Right lung (tissue), 2 donors: ENCODE measurements at regions not wholly inside any gene's neighbourhood (a gene's known extent, or its start where the extent isn't known, plus 50 kb on each side); places are given as distances from the start of the nearest gene placed in this dataset.
"Not testable (repeated sequence)": the region's sequence is repeated elsewhere in the genome, so short reads cannot be mapped to it uniquely, and the experiment has no call there.

Experiments
- DNase-seq, 2 donors: peaks; one replicate each; pipeline ENCODE4 v3.0.0-alpha.2; 2013

- not testable (repeated sequence) for DNase-seq
These were observed 109.4 kb upstream of the SGIP1 start for GRCh38 chr1:66424530-66424929.

DNA sequence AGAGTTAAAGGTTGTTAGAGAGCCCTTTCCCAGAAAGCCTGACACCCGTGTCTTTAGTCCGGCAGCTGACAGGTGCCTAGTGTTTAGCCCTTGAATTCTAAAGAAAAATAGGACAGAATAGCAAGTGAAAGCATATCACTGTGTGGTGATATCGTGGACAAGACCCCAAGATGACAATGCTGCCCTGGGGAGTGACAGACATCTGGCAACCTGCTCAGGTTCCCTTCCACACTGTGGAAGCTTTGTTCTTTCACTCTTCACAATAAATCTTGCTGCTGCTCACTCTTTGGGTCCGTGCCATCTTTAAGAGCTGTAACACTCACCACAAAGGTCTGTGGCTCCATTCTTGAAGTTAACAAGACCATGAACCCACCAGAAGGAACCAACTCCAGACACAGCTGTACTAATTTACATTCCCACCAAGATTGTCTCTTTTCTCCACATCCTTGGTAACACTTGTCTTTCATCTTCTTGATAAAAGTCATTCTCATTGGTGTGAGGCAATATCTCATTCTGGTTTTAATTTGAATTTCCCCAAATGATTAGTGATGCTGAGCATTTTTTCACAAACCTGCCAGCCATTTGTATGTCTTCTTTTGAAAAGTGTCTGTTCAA lies 107.6 kb upstream of the SGIP1 start:
- no peak for DNase-seq

- DNase-seq, result not testable (repeated sequence)
These were observed 103.1 kb upstream of the SGIP1 start for GRCh38 chr1:66430815-66431214.

DNA sequence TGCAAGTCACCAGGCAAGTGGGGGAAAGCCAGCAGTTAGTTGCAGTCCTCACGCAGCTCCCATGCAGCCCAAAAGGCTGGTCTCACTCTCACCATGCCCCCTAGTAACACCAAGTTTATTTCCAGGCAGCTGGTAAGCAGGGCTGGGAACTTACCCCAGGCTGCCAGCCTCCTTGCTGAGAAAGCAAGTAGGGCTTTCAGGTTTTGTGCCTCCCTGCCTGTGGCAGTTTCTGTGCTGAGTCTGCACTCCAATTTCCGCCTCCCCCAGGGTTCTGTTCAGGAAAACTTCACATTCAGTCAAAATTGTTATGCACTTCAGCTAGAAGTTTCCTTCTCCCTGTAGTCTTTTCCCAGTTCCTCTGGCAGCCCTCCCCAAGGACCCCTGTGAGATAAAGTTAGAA lies 102.0 kb upstream of the SGIP1 start:
- no peak for DNase-seq

DNA sequence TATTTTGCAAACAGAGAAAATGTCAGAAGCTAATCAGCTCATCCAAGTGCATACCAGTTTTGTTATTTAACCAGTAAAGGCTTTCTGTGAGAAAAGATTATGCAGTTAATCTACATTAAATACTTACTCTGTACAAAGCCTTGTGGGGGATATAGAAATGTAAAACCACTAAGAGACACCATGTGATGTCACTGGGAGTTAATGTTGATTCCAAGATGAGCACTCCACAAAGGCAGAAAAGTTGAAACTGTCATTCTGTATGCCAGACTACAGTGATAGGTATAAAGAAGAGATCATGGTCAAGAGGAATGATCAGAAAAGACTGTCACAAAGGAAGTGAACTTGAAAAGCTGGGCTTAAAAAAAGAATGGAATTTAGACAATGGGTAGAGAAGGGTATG lies 100.3 kb upstream of the SGIP1 start:
- no peak for DNase-seq

GRCh38 chr1:66434096-66434495 lies 99.9 kb upstream of the SGIP1 start:
- no peak for DNase-seq

GRCh38 chr1:66435541-66435940 lies 98.4 kb upstream of the SGIP1 start:
- no peak for DNase-seq

DNA sequence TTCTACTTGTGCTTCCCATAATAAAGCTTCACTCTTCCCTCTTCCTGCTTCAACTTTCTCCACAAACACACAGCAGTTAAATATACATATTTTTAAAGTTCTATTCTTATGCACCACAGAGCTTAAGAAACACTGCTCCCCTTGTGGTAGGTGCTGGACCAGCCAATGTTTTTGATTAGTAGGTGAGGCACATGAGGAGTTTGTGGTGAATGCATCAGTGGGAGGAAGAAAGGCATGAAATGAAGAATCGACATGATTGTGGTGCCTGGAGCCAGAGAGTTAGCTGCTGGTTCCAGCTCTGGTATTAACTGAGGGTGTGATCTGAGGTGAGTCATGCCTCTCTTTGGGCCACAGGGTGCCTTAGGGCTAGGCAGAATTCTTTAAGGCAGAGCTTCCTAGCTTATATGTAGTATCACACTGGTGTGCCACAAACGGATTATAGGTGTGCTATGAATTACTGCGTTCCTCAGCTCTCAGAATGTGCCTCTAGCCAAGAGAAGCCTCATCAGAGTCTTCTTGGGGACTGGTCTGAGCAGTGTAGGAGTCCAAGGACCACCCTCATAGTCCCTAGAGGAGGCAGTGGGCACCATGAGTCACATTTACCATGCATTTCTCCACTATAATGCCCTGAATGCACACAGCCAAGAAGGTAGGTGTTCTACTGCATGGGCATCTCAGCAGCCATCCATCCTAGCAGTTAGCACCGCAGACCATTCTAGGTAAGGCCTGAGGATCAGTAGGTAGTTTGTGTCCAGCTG lies 97.4 kb upstream of the SGIP1 start:
- no peak for DNase-seq

GRCh38 chr1:66437136-66437401 lies 96.9 kb upstream of the SGIP1 start:
- no peak for DNase-seq

- DNase-seq, result no peak
These were observed 95.9 kb upstream of the SGIP1 start for GRCh38 chr1:66438062-66438461.

DNA sequence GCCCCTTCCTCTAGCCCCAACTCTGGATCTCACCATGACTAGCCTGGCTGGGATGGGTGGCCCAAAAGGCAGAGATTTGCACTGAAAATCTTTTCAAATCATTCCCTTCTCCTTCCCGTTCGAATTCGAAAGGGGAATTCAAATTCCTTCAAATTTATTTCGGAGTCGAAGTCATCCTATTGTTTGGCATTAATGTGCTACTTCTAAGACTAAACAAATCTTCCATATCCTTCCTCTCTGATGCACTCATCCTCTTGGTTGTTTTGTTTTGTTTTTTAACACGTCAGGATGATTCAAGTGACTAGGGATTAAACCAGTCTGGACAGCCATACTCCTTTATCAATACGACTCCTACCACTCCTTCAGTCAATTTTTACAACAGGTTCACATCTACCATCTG lies 95.5 kb upstream of the SGIP1 start:
- DNase-seq, result no peak

DNA sequence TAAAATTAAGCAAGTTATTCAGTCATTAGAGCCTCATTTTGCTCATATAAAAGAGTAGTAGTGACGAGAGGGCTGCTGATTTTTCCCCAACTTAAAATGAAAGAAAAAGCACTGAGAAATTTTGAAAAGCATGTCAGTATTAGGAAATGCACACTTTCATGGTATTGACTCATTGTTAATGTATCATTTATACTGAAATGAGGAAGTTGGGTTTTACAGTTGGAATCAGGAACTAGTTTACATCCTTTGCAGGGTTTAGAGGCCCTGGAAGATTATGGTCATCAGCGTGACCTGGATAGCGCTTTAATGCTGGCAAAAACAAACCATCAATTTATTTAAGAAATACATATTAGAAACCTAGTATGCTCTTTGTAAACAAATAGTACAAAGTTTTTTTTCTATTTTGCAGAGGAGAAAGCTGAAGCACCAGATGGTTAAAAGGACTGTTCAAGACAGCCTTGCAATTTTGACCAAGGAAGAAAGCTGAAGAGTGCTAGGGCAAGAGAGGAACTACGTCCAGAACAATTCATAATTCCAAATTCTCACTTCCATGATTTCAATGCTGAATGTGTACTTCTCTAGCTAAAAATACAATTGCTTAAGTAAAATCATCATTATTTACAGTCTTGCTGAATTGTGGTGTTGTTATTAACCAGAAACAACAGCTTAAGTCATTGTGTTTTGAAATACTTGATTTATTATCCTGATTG lies 94.8 kb upstream of the SGIP1 start:
- DNase-seq, result no peak

- no peak for DNase-seq
These were observed 90.2 kb upstream of the SGIP1 start for GRCh38 chr1:66443793-66444192.

DNA sequence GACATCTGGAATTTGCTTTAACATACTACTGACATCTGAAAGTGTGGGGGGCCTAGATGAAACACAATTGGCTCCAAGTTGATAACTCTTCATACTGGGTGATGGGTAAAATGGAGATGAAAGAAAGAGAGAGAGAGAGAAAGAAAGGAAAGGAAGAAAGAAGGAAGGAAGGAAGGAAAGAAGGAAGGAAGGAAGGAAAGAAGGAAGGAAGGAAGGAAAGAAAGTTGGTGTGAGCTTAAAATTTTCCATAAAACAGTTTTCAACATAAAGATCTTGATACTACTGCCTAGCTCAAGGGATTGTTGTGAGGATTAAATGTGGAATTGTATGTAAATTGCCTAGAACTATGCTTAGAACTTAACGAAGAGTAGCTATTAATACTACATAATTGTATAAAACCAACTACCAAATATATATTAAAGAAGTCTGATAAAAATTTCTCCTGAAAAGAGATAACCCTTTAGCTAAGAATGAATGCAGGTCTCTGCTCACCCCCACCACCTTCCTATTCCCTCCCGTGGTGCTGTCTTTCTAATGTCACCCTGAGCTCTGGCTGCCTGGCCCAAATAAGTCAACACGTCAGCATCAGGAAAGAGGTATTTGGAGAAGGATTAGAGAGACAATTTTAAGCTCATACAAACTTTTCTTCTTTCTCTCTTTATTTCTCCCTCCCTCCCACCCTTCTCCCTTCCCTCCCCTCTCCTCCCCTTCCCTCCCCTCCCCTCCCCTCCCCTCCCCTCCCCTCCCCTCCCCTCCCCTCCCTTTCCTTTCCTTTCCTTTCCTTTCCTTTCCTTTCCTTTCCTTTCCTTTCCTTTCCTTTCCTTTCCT lies 89.3 kb upstream of the SGIP1 start:
- DNase-seq, result no peak

- no peak for DNase-seq
These were observed 88.3 kb upstream of the SGIP1 start for GRCh38 chr1:66445492-66446181.

DNA sequence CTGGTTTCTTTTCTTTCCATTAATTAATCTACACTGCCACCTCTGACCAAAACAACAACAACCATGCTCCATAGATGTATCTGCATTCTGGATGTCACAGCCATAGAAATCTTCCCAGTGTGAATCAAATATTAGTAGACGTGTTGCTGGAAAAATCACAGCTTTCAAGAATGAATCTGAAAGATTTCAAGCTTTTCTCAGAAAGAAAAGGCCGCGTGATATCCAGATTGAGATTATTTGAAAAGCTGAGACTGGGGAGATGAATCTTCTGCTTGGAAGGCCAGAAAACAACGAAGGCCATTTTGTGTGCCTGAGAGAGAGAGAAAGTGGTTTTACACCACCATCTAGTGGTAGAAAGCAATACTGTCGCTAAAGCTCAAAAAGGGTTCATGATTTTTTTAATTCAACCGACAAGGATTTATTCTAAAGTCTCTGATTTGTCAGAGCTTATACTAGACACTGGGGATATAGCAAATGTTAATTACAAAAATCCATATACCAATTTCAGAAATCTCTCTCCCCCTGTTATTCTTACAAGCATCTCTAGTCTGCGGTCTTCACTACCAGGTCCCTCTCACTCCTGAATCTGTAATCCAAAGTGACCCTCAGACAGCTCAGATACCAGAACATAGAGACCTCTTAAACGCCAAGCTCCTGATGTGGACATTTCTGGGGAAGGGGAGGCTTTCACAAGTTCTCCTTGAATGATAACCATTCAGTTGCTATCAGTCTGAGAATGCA lies 87.5 kb upstream of the SGIP1 start:
- DNase-seq, result peak; percentile 62 to 74

DNA sequence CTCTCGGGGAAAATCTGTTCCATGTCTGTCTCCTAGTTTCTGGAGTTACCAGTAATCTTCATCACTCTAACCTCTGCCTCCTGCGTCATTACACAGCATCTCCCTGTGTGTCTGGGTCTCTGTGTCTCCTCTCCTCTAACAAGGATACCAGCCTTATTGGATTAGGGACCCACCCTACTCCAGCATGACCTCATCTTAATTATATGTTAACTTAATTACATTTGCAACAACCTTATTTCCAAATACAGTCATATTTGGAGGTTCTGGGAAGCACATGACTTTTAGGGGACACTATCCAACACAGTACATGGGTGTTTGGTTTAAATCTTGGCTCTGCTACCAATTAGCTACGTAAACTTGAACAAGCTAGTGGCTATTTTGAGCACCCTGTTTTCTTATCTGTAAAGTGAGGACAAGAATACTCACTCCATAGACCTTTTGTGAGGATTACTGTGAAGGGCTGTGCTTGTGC lies 83.9 kb upstream of the SGIP1 start:
- no peak for DNase-seq

DNA sequence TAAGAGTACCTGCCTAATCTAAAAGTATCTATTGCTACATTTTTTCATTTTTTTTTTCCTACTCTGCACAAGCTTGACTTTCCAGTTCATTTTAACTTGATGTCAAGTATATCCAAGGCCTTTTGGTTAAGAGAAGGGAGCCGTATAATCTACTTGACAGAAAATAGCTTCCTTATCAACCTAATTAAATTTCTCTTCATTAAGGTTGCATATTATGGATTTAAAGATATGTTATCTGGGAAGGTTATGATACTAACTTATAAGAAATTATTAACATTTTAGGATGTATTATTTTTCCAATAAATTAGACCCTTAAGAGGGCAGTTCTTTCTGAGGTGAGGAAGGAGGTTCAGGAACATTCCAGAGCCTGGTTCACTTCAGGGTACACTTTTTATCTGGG lies 83.1 kb upstream of the SGIP1 start:
- DNase-seq, result no peak

- DNase-seq, result no peak
These were observed 81.8 kb upstream of the SGIP1 start for GRCh38 chr1:66452162-66452561.

DNA sequence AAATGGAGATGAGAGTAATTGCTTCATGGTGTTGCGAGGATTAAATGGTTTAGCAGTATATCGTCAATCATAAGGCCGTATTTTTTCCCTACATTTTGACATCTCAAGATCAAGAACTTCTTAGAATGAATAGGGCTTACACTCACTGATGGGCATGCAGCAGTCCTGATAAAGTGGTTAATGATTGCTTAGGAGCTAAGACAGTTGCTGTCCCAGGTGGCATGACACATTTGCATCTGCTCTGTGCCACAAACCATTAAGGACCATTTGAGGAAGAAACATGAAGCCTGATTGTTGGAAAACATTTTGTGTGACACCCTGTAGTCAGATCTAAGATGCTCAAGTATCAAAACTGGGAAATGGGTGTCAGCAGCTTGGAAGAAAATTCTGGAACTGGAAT lies 81.0 kb upstream of the SGIP1 start:
- DNase-seq, result no peak

GRCh38 chr1:66455446-66455845 lies 78.5 kb upstream of the SGIP1 start:
- DNase-seq, result no peak
